Spleen (tissue), 7 donors: ENCODE measurements at regions not wholly inside any gene's neighbourhood (a gene's known extent, or its start where the extent isn't known, plus 50 kb on each side); places are given as distances from the start of the nearest gene placed in this dataset.

Experiments used
- POLR2A ChIP-seq, 3 donors: fragments of 450-650 bp; IDR thresholded peaks; one replicate each; pipeline ENCODE4 v1.5.1; 2017; ENCODE audit warnings: antibody characterized with exemption in 3 of 3, mild to moderate bottlenecking in 1 of 3
- POLR2AphosphoS5 ChIP-seq, 3 donors: sonication (generic); formaldehyde crosslinking; IDR thresholded peaks; one replicate each; pipeline ENCODE4 v1.5.1; 2017; ENCODE audit warnings: antibody characterized with exemption in 3 of 3
- TF ChIP-seq, protein P1 (sequence below), 11 experiments: fragments of 200-600 bp in 7 of 11; fragments of 450-650 bp in 4 of 11; sonication (generic) in 4 of 11; IDR thresholded peaks in 8 of 11; conservative IDR thresholded peaks in 3 of 11; 1 replicate in 7 of 11; 2 replicates in 4 of 11; pipeline versions ENCODE4 v1.4.0 to v1.8.0; 2016 to 2021; ENCODE audit warnings: antibody characterized with exemption in 11 of 11, inconsistent platforms in 4 of 11, mild to moderate bottlenecking in 1 of 11
- donor health status: DM: no; HTN: no; CAD: no; lungs with moderate emphysema.
- donor health status: DM: no; HTN: no; CAD: no.
- donor health status: DM: no; HTN: no; CAD: no.

DNA sequence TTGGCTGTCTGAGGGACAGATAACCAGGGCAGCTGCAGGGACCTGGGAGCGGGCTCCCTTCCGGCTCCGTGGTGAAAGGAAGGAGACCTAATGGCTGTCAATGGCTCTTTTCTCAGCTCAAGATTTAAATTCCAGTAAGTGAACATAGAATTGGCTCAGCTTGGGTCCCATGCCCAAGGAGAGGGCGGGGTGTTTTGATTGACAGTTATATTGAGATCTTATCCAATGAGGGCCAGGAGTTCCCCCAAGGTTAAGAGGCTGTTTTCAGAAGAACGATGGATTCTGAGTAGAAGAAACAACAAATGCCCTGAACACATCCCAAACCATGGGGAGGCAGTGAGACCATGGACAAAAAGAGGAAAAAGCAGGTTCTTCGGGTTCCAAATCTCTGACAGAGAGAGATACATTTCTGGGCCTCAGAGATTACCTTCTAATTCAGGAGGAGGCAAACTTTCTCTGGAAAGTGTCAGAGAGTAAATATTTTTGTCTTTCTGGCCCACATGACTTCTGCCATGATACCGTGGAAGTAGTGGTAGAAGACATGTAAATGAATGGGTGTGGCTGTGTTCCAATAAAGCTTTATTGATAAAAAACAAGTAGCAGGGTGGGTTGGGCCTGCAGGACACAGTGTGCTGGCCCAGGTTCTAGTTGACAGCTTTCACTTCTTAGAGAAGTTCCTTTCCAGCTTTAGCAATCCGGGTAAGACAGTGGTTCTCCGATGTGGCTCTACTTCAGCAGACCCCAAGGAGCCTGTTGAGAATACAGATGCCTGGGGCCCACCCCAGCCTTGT, 219.6 kb downstream of the RPS24 start:
- TF ChIP-seq, protein P1, sequence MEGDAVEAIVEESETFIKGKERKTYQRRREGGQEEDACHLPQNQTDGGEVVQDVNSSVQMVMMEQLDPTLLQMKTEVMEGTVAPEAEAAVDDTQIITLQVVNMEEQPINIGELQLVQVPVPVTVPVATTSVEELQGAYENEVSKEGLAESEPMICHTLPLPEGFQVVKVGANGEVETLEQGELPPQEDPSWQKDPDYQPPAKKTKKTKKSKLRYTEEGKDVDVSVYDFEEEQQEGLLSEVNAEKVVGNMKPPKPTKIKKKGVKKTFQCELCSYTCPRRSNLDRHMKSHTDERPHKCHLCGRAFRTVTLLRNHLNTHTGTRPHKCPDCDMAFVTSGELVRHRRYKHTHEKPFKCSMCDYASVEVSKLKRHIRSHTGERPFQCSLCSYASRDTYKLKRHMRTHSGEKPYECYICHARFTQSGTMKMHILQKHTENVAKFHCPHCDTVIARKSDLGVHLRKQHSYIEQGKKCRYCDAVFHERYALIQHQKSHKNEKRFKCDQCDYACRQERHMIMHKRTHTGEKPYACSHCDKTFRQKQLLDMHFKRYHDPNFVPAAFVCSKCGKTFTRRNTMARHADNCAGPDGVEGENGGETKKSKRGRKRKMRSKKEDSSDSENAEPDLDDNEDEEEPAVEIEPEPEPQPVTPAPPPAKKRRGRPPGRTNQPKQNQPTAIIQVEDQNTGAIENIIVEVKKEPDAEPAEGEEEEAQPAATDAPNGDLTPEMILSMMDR (IDR thresholded peaks at IDR 0.05 in 8 of 11, conservative IDR thresholded peaks at IDR 0.05 in 3 of 11), result no peak
- no peak for TF ChIP-seq POLR2A (IDR thresholded peaks at IDR 0.05)
- TF ChIP-seq POLR2AphosphoS5 (IDR thresholded peaks at IDR 0.05), result no peak
